ENCODE measurements at regions not wholly inside any gene's neighbourhood (a gene's known extent, or its start where the extent isn't known, plus 50 kb on each side); places are given as distances from the start of the nearest gene placed in this dataset.

GRCh38 chr6:14450578-14450977 is 333.0 kb downstream of the CD83 start:
- no peak for TF ChIP-seq EZH2 (IDR thresholded peaks at IDR 0.05; ENCODE audit: insufficient read depth, low read length)
- no peak for TF ChIP-seq CTCF (IDR thresholded peaks at IDR 0.05; ENCODE audit: insufficient read depth, low read depth, low read length)
